Body of pancreas (tissue), 4 donors: ENCODE measurements at regions not wholly inside any gene's neighbourhood (a gene's known extent, or its start where the extent isn't known, plus 50 kb on each side); places are given as distances from the start of the nearest gene placed in this dataset.

ENCODE experiments used
- POLR2A ChIP-seq, 3 donors: fragments of 450-650 bp; IDR thresholded peaks; one replicate each; pipeline ENCODE4 v1.6.1; 2016; ENCODE audit warnings: antibody characterized with exemption in 3 of 3, mild to moderate bottlenecking in 2 of 3
- TF ChIP-seq, protein P1 (sequence below), 7 experiments: fragments of 450-650 bp in 4 of 7; fragments of 200-600 bp in 3 of 7; sonication (generic) in 3 of 7; IDR thresholded peaks; one replicate each; pipeline ENCODE4 v1.5.1; 2016 to 2019; ENCODE audit warnings: antibody characterized with exemption in 7 of 7

DNA sequence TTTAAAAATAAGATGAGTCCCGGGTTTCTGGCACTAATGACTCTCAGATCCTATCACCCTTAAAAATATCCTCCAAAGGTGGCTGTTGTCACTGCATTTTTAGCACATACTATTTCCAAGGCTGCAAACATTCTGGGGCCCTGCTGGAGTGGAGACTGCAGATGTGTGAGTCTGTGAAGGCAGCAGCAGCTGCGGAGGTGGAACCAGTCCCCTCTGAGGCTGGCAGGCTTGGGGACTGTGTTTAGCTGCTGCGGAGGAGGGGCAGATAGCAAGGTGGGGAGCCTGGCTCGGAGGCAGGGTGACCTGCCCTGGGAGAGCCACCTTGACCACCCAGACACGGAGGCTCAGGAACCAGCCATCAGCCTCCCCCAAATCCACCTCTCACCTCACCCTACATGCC is 77.0 kb downstream of the C5orf15 start:
- no peak for TF ChIP-seq POLR2A (IDR thresholded peaks at IDR 0.05)
- TF ChIP-seq, protein P1, sequence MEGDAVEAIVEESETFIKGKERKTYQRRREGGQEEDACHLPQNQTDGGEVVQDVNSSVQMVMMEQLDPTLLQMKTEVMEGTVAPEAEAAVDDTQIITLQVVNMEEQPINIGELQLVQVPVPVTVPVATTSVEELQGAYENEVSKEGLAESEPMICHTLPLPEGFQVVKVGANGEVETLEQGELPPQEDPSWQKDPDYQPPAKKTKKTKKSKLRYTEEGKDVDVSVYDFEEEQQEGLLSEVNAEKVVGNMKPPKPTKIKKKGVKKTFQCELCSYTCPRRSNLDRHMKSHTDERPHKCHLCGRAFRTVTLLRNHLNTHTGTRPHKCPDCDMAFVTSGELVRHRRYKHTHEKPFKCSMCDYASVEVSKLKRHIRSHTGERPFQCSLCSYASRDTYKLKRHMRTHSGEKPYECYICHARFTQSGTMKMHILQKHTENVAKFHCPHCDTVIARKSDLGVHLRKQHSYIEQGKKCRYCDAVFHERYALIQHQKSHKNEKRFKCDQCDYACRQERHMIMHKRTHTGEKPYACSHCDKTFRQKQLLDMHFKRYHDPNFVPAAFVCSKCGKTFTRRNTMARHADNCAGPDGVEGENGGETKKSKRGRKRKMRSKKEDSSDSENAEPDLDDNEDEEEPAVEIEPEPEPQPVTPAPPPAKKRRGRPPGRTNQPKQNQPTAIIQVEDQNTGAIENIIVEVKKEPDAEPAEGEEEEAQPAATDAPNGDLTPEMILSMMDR (IDR thresholded peaks at IDR 0.05): no peak
